ENCODE measurements at regions not wholly inside any gene's neighbourhood (a gene's known extent, or its start where the extent isn't known, plus 50 kb on each side); places are given as distances from the start of the nearest gene placed in this dataset.
"Not testable (repeated sequence)": the region's sequence is repeated elsewhere in the genome, so short reads cannot be mapped to it uniquely, and the experiment has no call there.

DNA sequence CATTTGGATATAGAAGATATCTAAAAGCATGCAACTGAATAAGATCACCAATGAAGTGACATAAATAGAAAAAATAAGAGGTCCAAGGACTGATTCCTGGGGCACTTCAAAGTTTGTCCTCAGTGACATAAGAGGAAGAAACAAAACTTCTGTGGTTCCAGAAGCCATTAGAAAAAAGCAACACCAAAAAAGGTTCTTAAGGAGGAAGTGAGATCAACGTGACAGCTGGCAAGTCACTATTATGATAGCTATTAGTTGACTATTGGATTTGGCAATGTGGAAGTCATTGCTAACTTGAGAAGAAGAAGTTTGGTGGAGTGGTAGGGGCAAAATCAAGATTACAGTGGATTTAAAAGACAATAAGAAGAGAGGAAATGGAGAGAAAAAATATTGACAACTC is 1098.3 kb downstream of the NAALADL2 start:
- TF ChIP-seq, protein P1, sequence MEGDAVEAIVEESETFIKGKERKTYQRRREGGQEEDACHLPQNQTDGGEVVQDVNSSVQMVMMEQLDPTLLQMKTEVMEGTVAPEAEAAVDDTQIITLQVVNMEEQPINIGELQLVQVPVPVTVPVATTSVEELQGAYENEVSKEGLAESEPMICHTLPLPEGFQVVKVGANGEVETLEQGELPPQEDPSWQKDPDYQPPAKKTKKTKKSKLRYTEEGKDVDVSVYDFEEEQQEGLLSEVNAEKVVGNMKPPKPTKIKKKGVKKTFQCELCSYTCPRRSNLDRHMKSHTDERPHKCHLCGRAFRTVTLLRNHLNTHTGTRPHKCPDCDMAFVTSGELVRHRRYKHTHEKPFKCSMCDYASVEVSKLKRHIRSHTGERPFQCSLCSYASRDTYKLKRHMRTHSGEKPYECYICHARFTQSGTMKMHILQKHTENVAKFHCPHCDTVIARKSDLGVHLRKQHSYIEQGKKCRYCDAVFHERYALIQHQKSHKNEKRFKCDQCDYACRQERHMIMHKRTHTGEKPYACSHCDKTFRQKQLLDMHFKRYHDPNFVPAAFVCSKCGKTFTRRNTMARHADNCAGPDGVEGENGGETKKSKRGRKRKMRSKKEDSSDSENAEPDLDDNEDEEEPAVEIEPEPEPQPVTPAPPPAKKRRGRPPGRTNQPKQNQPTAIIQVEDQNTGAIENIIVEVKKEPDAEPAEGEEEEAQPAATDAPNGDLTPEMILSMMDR (IDR thresholded peaks at IDR 0.05) = no peak
- no peak overlapping the region for H3K27ac ChIP-seq
- DNase-seq (ENCODE audit: low spot score) = no peak
- no peak overlapping the region for H3K4me3 ChIP-seq

DNA sequence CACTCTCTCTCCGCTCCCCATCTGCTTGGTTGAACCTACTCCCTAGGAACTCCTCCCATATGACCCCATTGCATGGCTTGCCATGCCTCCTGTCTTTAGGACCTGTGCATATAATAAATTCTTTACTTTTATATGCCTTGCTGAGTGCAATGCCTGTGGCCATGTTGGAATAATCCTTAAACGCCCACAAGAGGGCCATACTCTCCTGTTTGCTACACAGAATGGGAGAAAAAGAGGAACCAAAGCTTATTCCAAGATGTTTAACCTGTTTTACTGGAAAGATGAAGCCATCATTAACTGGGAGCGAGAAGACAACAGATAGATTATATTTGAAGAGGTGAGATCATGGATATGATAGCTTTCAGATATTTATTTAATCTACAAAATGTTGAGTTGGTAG is 1097.8 kb downstream of the NAALADL2 start:
- Histone ChIP-seq H3K4me3 (no peak overlapping the region), H3K27ac (no peak overlapping the region)
- TF ChIP-seq, protein P1 (IDR thresholded peaks at IDR 0.05) = no peak
- no peak for DNase-seq (ENCODE audit: low spot score)

DNA sequence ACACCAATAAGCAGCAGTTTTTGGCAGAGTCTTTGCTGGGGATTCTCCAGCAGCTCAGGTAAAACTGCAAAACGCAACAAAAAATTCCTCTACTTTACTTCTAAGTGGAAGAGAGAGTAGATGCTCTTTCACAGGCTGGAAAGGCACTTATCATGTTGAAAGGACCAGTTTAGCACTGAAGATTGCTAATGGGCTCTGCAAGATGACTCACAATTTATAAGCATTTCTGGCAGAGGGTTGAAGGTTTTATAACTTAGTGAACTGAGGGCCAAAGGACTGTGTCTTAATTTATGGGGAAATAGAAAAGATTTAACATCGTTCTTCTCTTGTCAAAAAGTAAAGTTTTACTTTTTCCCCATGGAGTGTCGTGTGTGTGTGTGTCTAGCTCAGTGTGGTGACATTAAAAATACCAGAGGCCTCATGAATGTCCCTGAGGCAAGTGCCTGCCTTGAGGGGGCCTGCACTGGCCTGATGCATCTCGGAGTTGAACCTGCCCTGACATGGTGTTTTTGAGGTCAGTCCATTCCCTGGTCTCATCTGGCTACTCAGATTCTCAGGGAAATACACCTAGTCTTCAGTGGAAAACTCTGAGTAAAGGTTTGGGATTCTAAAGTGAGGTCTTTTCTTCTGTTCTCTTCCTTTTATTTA is 1092.0 kb downstream of the NAALADL2 start:
- Histone ChIP-seq H3K27ac (no peak overlapping the region), H3K4me3 (no peak overlapping the region)
- DNase-seq (ENCODE audit: low spot score) = no peak
- TF ChIP-seq, protein P1 (IDR thresholded peaks at IDR 0.05) = no peak

DNA sequence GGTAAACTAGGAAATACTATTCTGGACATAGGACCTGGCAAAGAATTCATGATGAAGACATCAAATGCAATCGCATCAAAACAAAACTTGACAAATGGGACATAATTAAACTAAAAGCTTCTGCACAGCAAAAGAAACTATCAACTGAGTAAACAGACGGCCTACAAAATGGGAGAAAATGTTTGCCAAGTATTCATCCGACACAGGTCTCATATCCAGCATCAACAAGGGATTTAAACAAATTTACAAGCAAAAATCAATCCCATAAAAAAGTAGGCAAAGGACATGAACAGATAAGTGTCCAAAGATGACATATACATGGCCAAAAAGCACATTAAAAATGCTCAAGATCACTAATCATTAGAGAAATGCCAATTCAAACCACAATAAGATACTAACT is 1088.9 kb downstream of the NAALADL2 start:
- TF ChIP-seq, protein P1 (IDR thresholded peaks at IDR 0.05) = no peak
- Histone ChIP-seq H3K27ac (no peak overlapping the region), H3K4me3 (no peak overlapping the region)
- no peak for DNase-seq (ENCODE audit: low spot score)

DNA sequence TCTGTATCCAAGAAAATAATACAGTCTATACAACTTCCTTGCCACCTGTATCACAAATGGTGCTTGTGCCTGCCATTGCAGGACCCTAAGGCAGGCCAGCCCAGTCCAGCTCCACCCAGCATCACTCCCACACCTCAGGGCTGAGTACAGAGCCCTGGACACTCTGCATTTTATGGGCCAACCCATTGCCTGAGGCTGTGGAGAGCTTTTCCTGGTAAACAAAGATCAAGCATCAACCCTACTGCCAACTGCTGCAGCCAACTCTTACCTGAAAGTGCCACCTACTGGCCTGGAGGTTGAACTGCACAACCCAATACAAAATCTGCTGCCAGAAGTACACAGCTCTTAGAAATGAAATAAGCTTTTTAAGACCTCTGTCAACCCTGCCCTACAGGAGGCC is 1082.2 kb downstream of the NAALADL2 start:
- H3K27ac ChIP-seq = no peak overlapping the region
- TF ChIP-seq, protein P1 (IDR thresholded peaks at IDR 0.05) = no peak
- DNase-seq (ENCODE audit: low spot score) = no peak
- H3K4me3 ChIP-seq = no peak overlapping the region

DNA sequence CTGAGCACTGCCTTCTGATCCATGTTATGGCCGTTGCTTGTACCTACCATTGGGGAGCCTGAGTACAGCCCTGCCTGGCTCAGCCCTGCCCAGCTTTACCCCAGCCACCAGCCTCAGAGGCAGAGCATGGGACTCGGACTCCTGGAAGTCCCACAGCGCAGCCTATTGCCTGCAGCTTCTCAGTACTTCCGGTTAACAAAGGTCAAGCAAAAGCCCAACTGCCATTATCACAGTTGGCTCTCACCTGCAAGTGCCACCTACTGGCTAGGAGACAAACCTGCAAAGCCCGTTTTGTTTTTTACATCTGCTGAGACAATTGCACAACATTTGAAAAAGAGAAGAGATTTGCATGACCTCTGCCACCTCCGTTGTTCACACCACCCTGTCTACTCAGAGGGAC is 1081.7 kb downstream of the NAALADL2 start:
- TF ChIP-seq, protein P1 (IDR thresholded peaks at IDR 0.05) = no peak
- Histone ChIP-seq H3K4me3 (no peak overlapping the region), H3K27ac (no peak overlapping the region)
- DNase-seq (ENCODE audit: low spot score) = no peak

DNA sequence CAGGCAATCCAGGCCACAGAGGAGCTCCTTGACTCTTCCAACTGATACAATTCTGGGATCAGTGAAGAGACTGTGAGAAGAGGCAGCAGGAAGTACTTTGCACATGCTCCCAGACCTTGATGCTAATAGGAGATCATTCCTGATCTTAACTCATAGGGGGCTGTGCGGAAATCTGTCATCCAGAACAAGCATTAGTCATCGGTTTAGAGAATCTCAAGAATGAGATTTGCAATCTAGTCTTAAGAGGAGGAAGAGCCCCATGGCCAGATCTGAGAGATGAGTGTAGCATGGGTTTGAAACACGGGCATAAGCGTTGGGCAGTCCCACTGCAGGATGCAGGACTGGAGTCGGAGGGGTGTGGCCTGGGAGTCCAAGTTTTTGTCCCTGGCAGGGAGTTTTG is 1081.1 kb downstream of the NAALADL2 start:
- no peak for DNase-seq (ENCODE audit: low spot score)
- Histone ChIP-seq H3K27ac (no peak overlapping the region), H3K4me3 (no peak overlapping the region)
- TF ChIP-seq, protein P1 (IDR thresholded peaks at IDR 0.05) = no peak

DNA sequence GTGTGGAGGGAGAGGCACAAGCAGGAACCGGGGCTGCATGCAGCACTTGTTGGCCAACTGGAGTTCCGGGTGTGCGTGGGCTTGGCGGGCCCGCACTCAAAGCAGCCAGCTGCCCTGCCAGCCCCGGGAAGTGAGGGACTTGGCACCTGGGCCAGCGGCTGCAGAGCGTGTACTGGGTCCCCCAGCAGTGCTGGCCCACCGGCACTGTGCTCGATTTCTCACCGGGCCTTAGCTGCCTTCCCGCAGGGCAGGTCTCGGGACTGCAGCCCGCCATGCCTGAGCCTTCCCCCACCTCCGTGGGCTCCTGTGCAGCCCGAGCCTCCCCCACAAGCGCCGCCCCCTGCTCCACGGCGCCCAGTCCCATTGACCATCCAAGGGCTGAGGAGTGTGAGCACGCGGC is 1078.2 kb downstream of the NAALADL2 start:
- H3K27ac ChIP-seq; H3K4me3 ChIP-seq; DNase-seq (ENCODE audit: low spot score): not testable (repeated sequence)
